H1 (cell line): ENCODE measurements at regions not wholly inside any gene's neighbourhood (a gene's known extent, or its start where the extent isn't known, plus 50 kb on each side); places are given as distances from the start of the nearest gene placed in this dataset.

Experiments
- CTCF ChIA-PET: fragments of 300-600 bp; sonication (Branson Sonifier 250); formaldehyde crosslinking; loops from one replicate; lab custom pipeline; 2021; ENCODE audit not compliant: partially characterized antibody; lab: Charles Lee
- POLR2A ChIA-PET: fragments of 300-600 bp; sonication (Branson Sonifier 250); formaldehyde crosslinking; loops from one replicate; lab custom pipeline; 2021; ENCODE audit warnings: inconsistent platforms; ENCODE audit not compliant: partially characterized antibody; lab: Charles Lee
- DNase-seq, 2 experiments: peaks; one replicate each; pipeline versions ENCODE4 v3.0.0 to v3.0.0-alpha.2; 2010 to 2022; ENCODE audit warnings: low spot score in 2 of 2, low read depth in 1 of 2, mixed read lengths in 1 of 2
- FAIRE-seq: peaks from 2 replicates; lab custom pipeline; 2011; peaks lifted over from hg19 to GRCh38; lab: Jason Lieb, UNC
- H2AFZ ChIP-seq: 2 replicates; pipeline ENCODE4 v1.8.1; 2012; ENCODE audit warnings: low read length, inconsistent platforms
- H2AK5ac ChIP-seq: 2 replicates; pipeline ENCODE4 v1.6.1; 2013; ENCODE audit warnings: low read depth, low read length
- H2BK120ac ChIP-seq: replicated peaks from 2 replicates; pipeline ENCODE3; 2013; ENCODE audit warnings: low read depth, low read length, inconsistent platforms
- H2BK12ac ChIP-seq: 2 replicates; pipeline ENCODE4 v1.6.1; 2013; ENCODE audit warnings: low read depth, low read length
- H2BK15ac ChIP-seq: 2 replicates; pipeline ENCODE4 v1.6.1; 2013; ENCODE audit warnings: low read length
- H2BK20ac ChIP-seq: 2 replicates; pipeline ENCODE4 v1.6.1; 2013; ENCODE audit warnings: low read length
- H2BK5ac ChIP-seq: 2 replicates; pipeline ENCODE4 v1.6.1; 2013; ENCODE audit warnings: low read depth, low read length
- H3K14ac ChIP-seq: 2 replicates; pipeline ENCODE4 v1.6.1; 2013; ENCODE audit warnings: inconsistent platforms; ENCODE audit not compliant: insufficient read length
- H3K18ac ChIP-seq: 2 replicates; pipeline ENCODE4 v1.6.1; 2013; ENCODE audit warnings: low read length; ENCODE audit errors: extremely low read depth
- H3K23ac ChIP-seq: 2 replicates; pipeline ENCODE4 v1.6.1; 2013; ENCODE audit warnings: inconsistent platforms; ENCODE audit not compliant: insufficient read length
- H3K23me2 ChIP-seq: 2 replicates; pipeline ENCODE4 v1.6.1; 2013; ENCODE audit warnings: low read depth, low read length
- H3K27ac ChIP-seq: 2 replicates; pipeline ENCODE4 v1.6.1; 2011; ENCODE audit warnings: low read depth, low read length, inconsistent platforms
- H3K27me3 ChIP-seq, 4 experiments: replicated peaks in 1 of 4; 1 replicate in 1 of 4; 2 replicates in 3 of 4; pipeline versions ENCODE4 v1.6.1 to v1.8.1; 2011 to 2013; ENCODE audit warnings: low read length in 3 of 4, mild to moderate bottlenecking in 3 of 4, inconsistent platforms in 2 of 4, mixed read lengths in 2 of 4, moderate library complexity in 1 of 4; ENCODE audit not compliant: control insufficient read depth in 3 of 4, insufficient read depth in 3 of 4; ENCODE audit errors: extremely low read depth in 1 of 4
- H3K36me3 ChIP-seq, 4 experiments: 2 replicates each; pipeline versions ENCODE4 v1.6.1 to v1.8.1; 2011 to 2013; ENCODE audit warnings: mild to moderate bottlenecking in 4 of 4, low read length in 3 of 4, moderate library complexity in 2 of 4, control low read depth in 1 of 4, inconsistent platforms in 1 of 4; ENCODE audit not compliant: insufficient read depth in 4 of 4, control insufficient read depth in 2 of 4
- H3K4ac ChIP-seq: replicated peaks from 2 replicates; pipeline ENCODE3; 2013; ENCODE audit warnings: low read length, low read depth, mixed read lengths, inconsistent platforms; ENCODE audit not compliant: insufficient read length
- H3K4me1 ChIP-seq, 4 experiments: replicated peaks in 1 of 4; 1 replicate in 1 of 4; 2 replicates in 3 of 4; pipeline versions ENCODE4 v1.6.1 to v1.8.1; 2011 to 2013; ENCODE audit warnings: low read length in 3 of 4, inconsistent platforms in 2 of 4, mixed read lengths in 1 of 4; ENCODE audit not compliant: insufficient read depth in 4 of 4, control insufficient read depth in 3 of 4
- H3K4me2 ChIP-seq, 2 experiments: 2 replicates each; pipeline versions ENCODE4 v1.6.1 to v1.8.1; 2011 to 2013; ENCODE audit warnings: low read depth in 2 of 2, low read length in 2 of 2, control low read depth in 1 of 2, inconsistent platforms in 1 of 2, mild to moderate bottlenecking in 1 of 2; ENCODE audit not compliant: insufficient read depth in 1 of 2
- H3K4me3 ChIP-seq, 4 experiments: fragments of 200-600, 300-600 bp in 1 of 4; sonication (generic), shearing (Covaris generic), sonication (Bioruptor Twin) in 1 of 4; 2 replicates each; pipeline versions ENCODE4 v1.5.1 to v1.8.1; 2011 to 2016; ENCODE audit warnings: low read length in 4 of 4, low read depth in 3 of 4, control low read depth in 2 of 4, inconsistent platforms in 2 of 4, mild to moderate bottlenecking in 2 of 4, mixed read lengths in 1 of 4, moderate library complexity in 1 of 4; ENCODE audit not compliant: insufficient read depth in 2 of 4; ENCODE audit errors: extremely low read depth in 1 of 4
- H3K56ac ChIP-seq: replicated peaks from 2 replicates; pipeline ENCODE3; 2013; ENCODE audit warnings: low read depth, mild to moderate bottlenecking, mixed read lengths, low read length, inconsistent platforms; ENCODE audit not compliant: insufficient read length
- H3K79me1 ChIP-seq: 2 replicates; pipeline ENCODE4 v1.6.1; 2013; ENCODE audit warnings: low read depth, low read length, control low read depth
- H3K79me2 ChIP-seq, 2 experiments: 2 replicates each; pipeline versions ENCODE4 v1.6.1 to v1.8.1; 2012 to 2013; ENCODE audit warnings: low read length in 2 of 2, mild to moderate bottlenecking in 2 of 2, inconsistent platforms in 1 of 2; ENCODE audit not compliant: insufficient read depth in 2 of 2, control insufficient read depth in 1 of 2
- H3K9ac ChIP-seq, 4 experiments: replicated peaks in 1 of 4; 1 replicate in 1 of 4; 2 replicates in 3 of 4; pipeline versions ENCODE4 v1.6.1 to v1.8.1; 2011 to 2013; ENCODE audit warnings: low read depth in 3 of 4, low read length in 3 of 4, control low read depth in 2 of 4, mild to moderate bottlenecking in 2 of 4, moderate library complexity in 2 of 4, inconsistent platforms in 1 of 4; ENCODE audit errors: extremely low read depth in 1 of 4
- H3K9me3 ChIP-seq, 2 experiments: 2 replicates each; pipeline versions ENCODE4 v1.6.1 to v1.8.1; 2012 to 2013; ENCODE audit warnings: mild to moderate bottlenecking in 2 of 2, moderate library complexity in 2 of 2, control low read depth in 1 of 2, inconsistent platforms in 1 of 2, low read depth in 1 of 2, low read length in 1 of 2, mixed read lengths in 1 of 2; ENCODE audit not compliant: insufficient read depth in 2 of 2
- H4K20me1 ChIP-seq, 2 experiments: replicated peaks in 1 of 2; 2 replicates each; pipeline versions ENCODE3 to v1.8.1; 2011 to 2013; ENCODE audit warnings: inconsistent platforms in 2 of 2, low read length in 2 of 2, mild to moderate bottlenecking in 1 of 2; ENCODE audit not compliant: insufficient read depth in 2 of 2, control insufficient read depth in 1 of 2
- H4K5ac ChIP-seq: 2 replicates; pipeline ENCODE4 v1.6.1; 2013; ENCODE audit warnings: low read length, low read depth, mixed read lengths, inconsistent platforms; ENCODE audit not compliant: insufficient read length
- H4K8ac ChIP-seq: 2 replicates; pipeline ENCODE4 v1.8.0; 2013; ENCODE audit warnings: mild to moderate bottlenecking, moderate library complexity, low read length, inconsistent platforms; ENCODE audit not compliant: insufficient read depth; ENCODE audit errors: extremely low read depth
- H4K91ac ChIP-seq: replicated peaks from 2 replicates; pipeline ENCODE3; 2013; ENCODE audit warnings: low read length, mixed read lengths, inconsistent platforms; ENCODE audit not compliant: insufficient read length
- GABPA ChIP-seq: IDR thresholded peaks from 2 replicates; pipeline ENCODE4 v1.6.1; 2011; ENCODE audit warnings: mild to moderate bottlenecking, low read length, moderate library complexity, borderline replicate concordance; ENCODE audit not compliant: insufficient read depth
- GTF2F1 ChIP-seq: IDR thresholded peaks from 2 replicates; pipeline ENCODE4 v1.6.1; 2012; ENCODE audit warnings: low read depth, low read length, improper control_type of control experiment, borderline replicate concordance
- HDAC6 ChIP-seq: IDR thresholded peaks from one replicate; pipeline ENCODE4 v1.7.1; 2012; ENCODE audit warnings: low read depth, mild to moderate bottlenecking, inconsistent platforms, low read length, moderate library complexity
- NRF1 ChIP-seq: IDR thresholded peaks from 2 replicates; pipeline ENCODE4 v1.6.1; 2011; ENCODE audit warnings: mild to moderate bottlenecking, low read depth, low read length, improper control_type of control experiment
- RFX5 ChIP-seq: IDR thresholded peaks from 2 replicates; pipeline ENCODE4 v1.6.1; 2011; ENCODE audit warnings: low read depth, low read length, improper control_type of control experiment, borderline replicate concordance
- SRF ChIP-seq: IDR thresholded peaks from 2 replicates; pipeline ENCODE4 v1.6.1; 2011; ENCODE audit warnings: mild to moderate bottlenecking, low read depth, low read length, moderate library complexity
- TAF1 ChIP-seq: IDR thresholded peaks from 2 replicates; pipeline ENCODE4 v1.6.1; 2011; ENCODE audit warnings: mild to moderate bottlenecking, low read depth, low read length
- TCF12 ChIP-seq: IDR thresholded peaks from 2 replicates; pipeline ENCODE4 v1.6.1; 2011; ENCODE audit warnings: low read depth, mild to moderate bottlenecking, low read length
- WGBS, 2 experiments: shearing (Covaris generic) in 1 of 2; methylation state at CpG; one replicate each; pipeline versions ENCODE4 v1.1.6 to v1.1.7; 2013 to 2015; ENCODE audit warnings: low lambda C conversion rate in 2 of 2, mixed read lengths in 2 of 2, inconsistent platforms in 1 of 2, low coverage in 1 of 2, missing lambda C conversion rate in 1 of 2; ENCODE audit not compliant: insufficient replicate concordance in 2 of 2, insufficient coverage in 1 of 2, insufficient read length in 1 of 2; ENCODE audit errors: extremely low coverage in 1 of 2, missing lambda C conversion rate in 1 of 2; 5-methylcytosine and 5-hydroxymethylcytosine counted together

DNA sequence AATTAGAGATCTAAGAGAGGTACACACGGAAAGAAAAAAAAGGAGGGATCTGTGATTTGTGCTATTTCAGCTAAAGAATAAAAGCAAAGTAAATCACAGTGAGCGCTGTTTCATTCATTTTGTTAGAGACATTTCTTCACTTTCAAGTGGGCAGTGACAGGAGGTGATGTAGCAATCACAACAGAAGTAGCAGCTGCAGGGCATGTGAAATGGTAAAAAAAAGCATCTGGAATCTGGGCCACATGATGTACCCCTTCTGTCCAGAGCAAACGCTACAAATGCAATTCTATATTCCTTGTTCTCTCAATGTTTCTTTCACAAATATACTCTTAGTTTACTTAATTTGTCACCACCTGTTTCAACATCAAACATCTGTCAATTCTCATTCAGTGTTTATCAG is 786.5 kb downstream of the LRRIQ3 start:
- DNase-seq, result no peak
- Histone ChIP-seq H4K20me1 (no peaks in the 10 kb centered on the region), H4K5ac (no peak overlapping the region), H3K4me1 (no peaks in the 10 kb centered on the region), H2BK12ac (no peak overlapping the region), H3K56ac (no peak overlapping the region), H2BK15ac (no peak overlapping the region), H2BK5ac (no peak overlapping the region), H2AFZ (0 out of 2 replicates have a peak overlapping the region, but pooled peaks have one; percentile 51), H3K9ac (no peak overlapping the region), H3K79me1 (no peaks in the 10 kb centered on the region), H3K27ac (no peak overlapping the region), H3K4me2 (no peak overlapping the region), H2AK5ac (no peak overlapping the region), H3K23ac (no peak overlapping the region), H3K23me2 (no peaks in the 10 kb centered on the region), H4K91ac (no peak overlapping the region), H3K36me3 (no peaks in the 10 kb centered on the region), H3K4me3 (no peak overlapping the region), H3K14ac (no peak overlapping the region), H3K79me2 (no peaks in the 10 kb centered on the region), H2BK120ac (no peak overlapping the region), H2BK20ac (no peak overlapping the region), H3K27me3 (no peaks in the 10 kb centered on the region), H3K18ac (no peak overlapping the region), H4K8ac (no peak overlapping the region), H3K9me3 (no peaks in the 10 kb centered on the region), H3K4ac (no peak overlapping the region)
- ChIA-PET POLR2A (no interaction called here), CTCF (no interaction called here)
- TF ChIP-seq RFX5 (no peak), TCF12 (no peak), TAF1 (no peak), HDAC6 (no peak), GABPA (no peak), NRF1 (no peak), SRF (no peak), GTF2F1 (no peak)
- WGBS, 2 experiments, result 91% methylated on average over 3 of the region's 3 CpGs; no CpG with 5 or more reads in 1 of the 2 experiments
- no peak for FAIRE-seq
